HG03558 (cell line): ENCODE measurements at regions not wholly inside any gene's neighbourhood (a gene's known extent, or its start where the extent isn't known, plus 50 kb on each side); places are given as distances from the start of the nearest gene placed in this dataset.
"Not testable (repeated sequence)": the region's sequence is repeated elsewhere in the genome, so short reads cannot be mapped to it uniquely, and the experiment has no call there.

Source experiments
- ATAC-seq: cut with Tn5 transposase; IDR thresholded peaks from one replicate; pipeline ENCODE4 v1.9.1; 2021; ENCODE audit warnings: moderate number of reproducible peaks; ENCODE audit not compliant: unreplicated experiment; ENCODE audit errors: extremely low read depth

- ATAC-seq = no peak
Observed at GRCh38 chr3:82137861-82138260, 376.4 kb upstream of the GBE1 start.

- ATAC-seq = no peak
Observed at GRCh38 chr3:82137050-82137449, 375.6 kb upstream of the GBE1 start.

GRCh38 chr3:82133070-82133606 lies 371.7 kb upstream of the GBE1 start:
- ATAC-seq = peak; percentile 71

GRCh38 chr3:82132210-82133069 lies 371.0 kb upstream of the GBE1 start:
- no peak for ATAC-seq

- ATAC-seq = no peak
Observed at GRCh38 chr3:82130046-82130445, 368.6 kb upstream of the GBE1 start.

GRCh38 chr3:82129221-82129801 lies 367.9 kb upstream of the GBE1 start:
- no peak for ATAC-seq

- no peak for ATAC-seq
Observed at GRCh38 chr3:82128271-82128670, 366.8 kb upstream of the GBE1 start.

GRCh38 chr3:82122554-82123345 lies 361.3 kb upstream of the GBE1 start:
- no peak for ATAC-seq

- ATAC-seq = no peak
Observed at GRCh38 chr3:82114589-82114988, 353.1 kb upstream of the GBE1 start.

GRCh38 chr3:82110721-82111120 lies 349.3 kb upstream of the GBE1 start:
- ATAC-seq = not testable (repeated sequence)

- ATAC-seq = no peak
Observed at GRCh38 chr3:82103241-82103640, 341.8 kb upstream of the GBE1 start.

- ATAC-seq = no peak
Observed at GRCh38 chr3:82100378-82100777, 338.9 kb upstream of the GBE1 start.

GRCh38 chr3:82093641-82094040 lies 332.2 kb upstream of the GBE1 start:
- no peak for ATAC-seq

- ATAC-seq = no peak
Observed at GRCh38 chr3:82088749-82089148, 327.3 kb upstream of the GBE1 start.

GRCh38 chr3:82087958-82088357 lies 326.5 kb upstream of the GBE1 start:
- no peak for ATAC-seq

- no peak for ATAC-seq
Observed at GRCh38 chr3:82085851-82086475, 324.5 kb upstream of the GBE1 start.

GRCh38 chr3:82085356-82085755 lies 323.9 kb upstream of the GBE1 start:
- no peak for ATAC-seq

GRCh38 chr3:82084824-82085223 lies 323.4 kb upstream of the GBE1 start:
- ATAC-seq = no peak

GRCh38 chr3:82082796-82083195 lies 321.4 kb upstream of the GBE1 start:
- no peak for ATAC-seq

- ATAC-seq = no peak
Observed at GRCh38 chr3:82081351-82081750, 319.9 kb upstream of the GBE1 start.
